NB4 (cell line): ENCODE measurements at regions not wholly inside any gene's neighbourhood (a gene's known extent, or its start where the extent isn't known, plus 50 kb on each side); places are given as distances from the start of the nearest gene placed in this dataset.

Experiments
- DNase-seq: peaks from one replicate; pipeline ENCODE4 v3.0.0; 2010; ENCODE audit warnings: low read depth
- H3K4me3 ChIP-seq: one replicate; pipeline ENCODE4 v1.5.1; 2011; ENCODE audit warnings: mild to moderate bottlenecking, low read depth, low read length, moderate library complexity
- MYC ChIP-seq: IDR thresholded peaks from 2 replicates; pipeline ENCODE4 v1.6.1; 2011; ENCODE audit warnings: low read depth, low read length
- POLR2A ChIP-seq: IDR thresholded peaks from 2 replicates; pipeline ENCODE4 v1.6.1; 2011; ENCODE audit warnings: mild to moderate bottlenecking; ENCODE audit not compliant: insufficient read length; ENCODE audit errors: extremely low read depth
- TF ChIP-seq, protein P1 (sequence below): IDR thresholded peaks from one replicate; pipeline ENCODE4 v1.5.1; 2012; ENCODE audit warnings: low read depth, low read length
- TF ChIP-seq, protein P2 (sequence below): IDR thresholded peaks from 2 replicates; pipeline ENCODE4 v1.6.1; 2011; ENCODE audit warnings: low read depth, low read length

DNA sequence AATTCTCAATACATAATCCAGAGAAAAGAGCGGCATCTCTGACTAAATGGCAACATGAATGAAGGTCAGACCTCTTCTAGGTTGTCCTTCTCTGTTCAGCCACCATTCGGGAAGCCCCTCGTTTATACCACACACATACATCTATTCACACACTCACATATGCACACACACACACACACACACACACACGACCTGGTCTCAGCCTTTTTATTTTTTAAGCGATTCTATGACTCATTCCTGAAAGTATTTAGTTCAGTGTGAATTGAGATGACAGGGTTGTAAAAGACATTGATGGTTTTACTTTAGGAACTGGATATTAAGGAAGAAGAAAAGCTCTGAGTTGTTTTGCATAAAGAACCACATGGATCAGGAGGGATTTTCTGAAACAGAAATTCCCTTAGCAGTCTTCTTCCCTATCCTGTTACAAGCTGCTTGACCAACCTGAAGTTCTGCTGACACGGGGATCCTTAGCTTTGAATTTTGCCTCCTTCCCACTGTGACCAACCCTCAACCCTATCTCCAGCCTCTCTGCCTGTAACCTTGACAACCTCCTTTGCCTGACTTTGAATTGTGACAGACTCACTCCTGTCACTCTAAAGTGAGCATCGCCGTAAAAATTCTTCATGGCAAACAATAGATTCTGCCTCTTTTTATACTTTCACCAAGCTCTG lies 383.1 kb upstream of the ESRRG start:
- DNase-seq = no peak
- H3K4me3 ChIP-seq = no peak overlapping the region
- TF ChIP-seq, protein P1, sequence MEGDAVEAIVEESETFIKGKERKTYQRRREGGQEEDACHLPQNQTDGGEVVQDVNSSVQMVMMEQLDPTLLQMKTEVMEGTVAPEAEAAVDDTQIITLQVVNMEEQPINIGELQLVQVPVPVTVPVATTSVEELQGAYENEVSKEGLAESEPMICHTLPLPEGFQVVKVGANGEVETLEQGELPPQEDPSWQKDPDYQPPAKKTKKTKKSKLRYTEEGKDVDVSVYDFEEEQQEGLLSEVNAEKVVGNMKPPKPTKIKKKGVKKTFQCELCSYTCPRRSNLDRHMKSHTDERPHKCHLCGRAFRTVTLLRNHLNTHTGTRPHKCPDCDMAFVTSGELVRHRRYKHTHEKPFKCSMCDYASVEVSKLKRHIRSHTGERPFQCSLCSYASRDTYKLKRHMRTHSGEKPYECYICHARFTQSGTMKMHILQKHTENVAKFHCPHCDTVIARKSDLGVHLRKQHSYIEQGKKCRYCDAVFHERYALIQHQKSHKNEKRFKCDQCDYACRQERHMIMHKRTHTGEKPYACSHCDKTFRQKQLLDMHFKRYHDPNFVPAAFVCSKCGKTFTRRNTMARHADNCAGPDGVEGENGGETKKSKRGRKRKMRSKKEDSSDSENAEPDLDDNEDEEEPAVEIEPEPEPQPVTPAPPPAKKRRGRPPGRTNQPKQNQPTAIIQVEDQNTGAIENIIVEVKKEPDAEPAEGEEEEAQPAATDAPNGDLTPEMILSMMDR = no peak
- no peak for TF ChIP-seq MYC
- TF ChIP-seq, protein P2, sequence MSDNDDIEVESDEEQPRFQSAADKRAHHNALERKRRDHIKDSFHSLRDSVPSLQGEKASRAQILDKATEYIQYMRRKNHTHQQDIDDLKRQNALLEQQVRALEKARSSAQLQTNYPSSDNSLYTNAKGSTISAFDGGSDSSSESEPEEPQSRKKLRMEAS = no peak
- TF ChIP-seq POLR2A = no peak

DNA sequence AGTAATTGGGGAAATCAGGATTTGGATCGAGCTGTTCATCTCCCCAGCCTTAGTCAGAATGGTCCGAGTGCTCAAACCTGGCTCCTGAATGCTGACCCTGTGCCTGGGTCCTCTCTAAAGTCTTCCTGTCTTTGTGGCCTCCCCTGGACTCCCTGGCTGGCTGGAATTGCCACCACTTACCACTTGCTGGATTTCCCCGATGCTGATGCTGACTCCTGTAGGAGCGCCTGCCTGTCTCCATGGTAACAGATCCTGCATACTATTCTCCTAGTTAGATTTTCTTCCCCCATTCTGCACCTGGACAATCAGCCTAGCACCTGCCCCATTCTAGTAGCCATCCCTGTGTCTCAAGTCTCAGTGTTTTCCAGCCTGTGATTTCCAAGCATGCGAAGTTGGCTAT lies 382.2 kb upstream of the ESRRG start:
- TF ChIP-seq, protein P2 = no peak
- TF ChIP-seq, protein P1 = no peak
- no peak overlapping the region for H3K4me3 ChIP-seq
- DNase-seq = no peak

DNA sequence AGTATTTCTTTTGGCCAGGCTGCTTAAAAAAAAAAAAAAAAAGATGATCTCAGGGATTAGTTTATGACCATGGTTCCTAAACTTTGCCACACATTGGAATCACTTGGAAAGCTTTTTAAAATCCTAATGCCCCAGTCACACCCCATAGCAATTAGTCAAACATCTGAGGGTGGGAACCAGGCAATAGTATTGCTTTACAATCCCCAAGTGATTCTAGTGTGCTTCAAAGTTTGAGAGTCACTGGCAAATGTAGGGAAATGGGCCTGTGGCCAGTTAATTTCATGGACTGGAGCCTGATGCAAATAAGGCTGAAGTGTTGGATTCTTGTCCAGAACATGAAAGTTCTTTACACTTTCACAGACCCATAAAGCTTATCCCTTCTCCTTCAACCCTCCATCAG lies 374.6 kb upstream of the ESRRG start:
- no peak for DNase-seq
- H3K4me3 ChIP-seq = no peak overlapping the region
- TF ChIP-seq, protein P1 = no peak
- TF ChIP-seq POLR2A = no peak
- no peak for TF ChIP-seq MYC
- TF ChIP-seq, protein P2 = no peak

DNA sequence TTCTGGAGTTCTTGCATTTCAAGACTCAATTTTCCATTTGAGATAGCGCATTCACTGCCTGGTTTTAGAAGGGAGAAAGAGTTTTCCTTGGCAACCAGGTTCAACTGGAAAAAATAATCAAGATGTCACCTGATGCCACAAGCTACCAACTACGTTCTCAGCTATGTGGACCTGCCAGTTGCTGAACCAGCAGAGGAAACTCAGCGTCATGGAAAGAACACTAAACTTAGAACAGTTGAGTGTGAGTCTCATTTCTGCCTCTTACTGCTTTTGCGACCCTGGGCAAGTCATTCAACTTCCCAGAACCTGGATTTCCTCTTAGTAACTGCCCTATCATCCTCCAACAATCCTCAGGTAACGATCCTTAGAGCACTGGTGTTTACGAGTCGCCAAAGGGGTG lies 373.0 kb upstream of the ESRRG start:
- H3K4me3 ChIP-seq = no peak overlapping the region
- no peak for DNase-seq
- TF ChIP-seq, protein P2 = no peak
- TF ChIP-seq POLR2A (no peak), MYC (no peak)
- TF ChIP-seq, protein P1 = no peak

DNA sequence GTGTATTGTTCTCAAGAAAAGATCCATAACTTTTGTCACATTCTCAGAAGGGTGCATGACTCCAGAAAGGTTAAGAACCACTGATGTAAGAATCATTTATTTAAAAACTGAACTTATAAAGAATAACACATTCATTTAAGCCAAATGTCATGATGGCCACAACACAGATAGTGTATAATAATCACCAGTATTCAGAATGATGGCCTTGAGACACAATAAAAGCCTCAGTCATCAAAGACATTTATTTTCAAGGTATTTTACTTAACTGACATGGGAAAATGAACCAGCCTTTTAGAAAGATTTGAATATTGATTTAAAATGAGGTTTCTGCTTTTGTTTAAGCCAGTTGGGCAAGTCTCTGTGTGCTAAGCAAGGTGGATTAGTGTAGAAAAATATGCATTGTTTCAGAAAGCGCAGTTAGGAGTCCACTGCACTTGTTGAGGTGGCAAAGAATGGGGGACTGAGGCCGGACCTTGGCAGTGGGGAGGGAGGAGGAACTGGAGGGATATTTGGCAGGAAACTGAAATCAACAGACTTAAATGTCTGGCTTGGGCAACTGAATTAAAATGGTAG lies 371.9 kb upstream of the ESRRG start:
- TF ChIP-seq, protein P2 = no peak
- DNase-seq = no peak
- H3K4me3 ChIP-seq = no peak overlapping the region

DNA sequence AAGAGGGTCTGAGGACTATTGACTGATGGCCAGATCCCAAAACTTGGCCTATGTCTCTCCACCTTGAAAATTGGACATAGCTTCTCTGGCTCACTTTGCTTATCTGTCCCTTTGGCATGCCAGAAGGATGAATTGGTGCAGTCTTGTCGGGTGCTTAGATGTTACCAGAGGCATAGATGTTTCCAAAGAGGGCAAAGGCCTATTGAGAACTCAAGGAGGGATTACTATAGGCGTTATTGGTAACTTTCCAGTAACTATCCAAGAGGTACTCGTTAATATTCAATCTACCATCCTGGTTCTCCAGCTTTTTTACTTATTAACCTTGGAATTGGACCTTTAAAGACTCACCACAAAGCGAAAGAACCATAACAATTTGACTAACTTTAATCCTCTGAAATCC lies 368.3 kb upstream of the ESRRG start:
- TF ChIP-seq, protein P1 = no peak
- TF ChIP-seq, protein P2 = no peak
- no peak for TF ChIP-seq MYC
- TF ChIP-seq POLR2A = no peak
- no peak for DNase-seq
- no peak overlapping the region for H3K4me3 ChIP-seq
